Activated T-cell treated with anti-CD3 and anti-CD28 coated beads, Interleukin-2, amount 50 U/mL, for 4 hours (primary cell): ENCODE measurements at regions not wholly inside any gene's neighbourhood (a gene's known extent, or its start where the extent isn't known, plus 50 kb on each side); places are given as distances from the start of the nearest gene placed in this dataset.
"Not testable (repeated sequence)": the region's sequence is repeated elsewhere in the genome, so short reads cannot be mapped to it uniquely, and the experiment has no call there.

ENCODE experiments used
- ATAC-seq, 2 donors: fragments of 200-7000 bp; cut with Tn5 transposase; one replicate each; pipeline ENCODE4 v1.10.0; 2021
- DNase-seq: peaks from one replicate; pipeline ENCODE4 v3.0.0-alpha.2; 2020
- H3K27me3 Mint-ChIP-seq: one replicate; pipeline ENCODE4 v1.8.0; 2021; ENCODE audit warnings: low read depth, mixed read lengths
- H3K36me3 Mint-ChIP-seq: one replicate; pipeline ENCODE4 v1.8.0; 2022; ENCODE audit warnings: mixed read lengths; ENCODE audit not compliant: insufficient read depth
- H3K4me1 Mint-ChIP-seq: one replicate; pipeline ENCODE4 v1.8.0; 2021; ENCODE audit warnings: low read depth, mixed read lengths
- H3K4me3 Mint-ChIP-seq: one replicate; pipeline ENCODE4 v1.8.0; 2021; ENCODE audit warnings: mild to moderate bottlenecking, moderate library complexity, mixed read lengths
- H3K9me3 Mint-ChIP-seq: one replicate; pipeline ENCODE4 v1.8.0; 2021; ENCODE audit warnings: mixed read lengths

GRCh38 chr5:101458587-101458986 lies 555.5 kb upstream of the ST8SIA4 start:
- Mint-ChIP-seq H3K4me1 (no peaks in the 10 kb centered on the region), H3K4me3 (no peak overlapping the region), H3K36me3 (no peaks in the 10 kb centered on the region), H3K9me3 (no peaks in the 10 kb centered on the region), H3K27me3 (no peaks in the 10 kb centered on the region)
- DNase-seq (no peak), ATAC-seq (no peak)

GRCh38 chr5:101455851-101456250 lies 552.8 kb upstream of the ST8SIA4 start:
- DNase-seq = no peak
- Mint-ChIP-seq H3K4me3 (no peak overlapping the region), H3K9me3 (no peaks in the 10 kb centered on the region), H3K27me3 (no peaks in the 10 kb centered on the region), H3K36me3 (no peaks in the 10 kb centered on the region), H3K4me1 (no peaks in the 10 kb centered on the region)
- ATAC-seq = no peak

GRCh38 chr5:101455048-101455447 lies 552.0 kb upstream of the ST8SIA4 start:
- no peak overlapping the region for H3K4me3 Mint-ChIP-seq
- no peaks in the 10 kb centered on the region for H3K9me3 Mint-ChIP-seq
- DNase-seq (no peak), ATAC-seq (no peak)
- no peaks in the 10 kb centered on the region for H3K4me1 Mint-ChIP-seq
- H3K36me3 Mint-ChIP-seq = no peaks in the 10 kb centered on the region
- H3K27me3 Mint-ChIP-seq = no peaks in the 10 kb centered on the region

- not testable (repeated sequence) for H3K27me3 Mint-ChIP-seq, DNase-seq, H3K4me3 Mint-ChIP-seq, ATAC-seq, H3K9me3 Mint-ChIP-seq, H3K36me3 Mint-ChIP-seq, H3K4me1 Mint-ChIP-seq
These were observed 539.2 kb upstream of the ST8SIA4 start for GRCh38 chr5:101442281-101442680.

- Mint-ChIP-seq H3K36me3 (no peaks in the 10 kb centered on the region), H3K9me3 (peaks cover 4% of the 10 kb centered on the region)
- no peak for DNase-seq
These were observed 537.1 kb upstream of the ST8SIA4 start for GRCh38 chr5:101440173-101440572.

GRCh38 chr5:101437351-101437750 lies 534.3 kb upstream of the ST8SIA4 start:
- no peak overlapping the region for H3K4me3 Mint-ChIP-seq
- no peaks in the 10 kb centered on the region for H3K4me1 Mint-ChIP-seq
- H3K36me3 Mint-ChIP-seq = no peaks in the 10 kb centered on the region
- no peak for ATAC-seq
- H3K27me3 Mint-ChIP-seq = no peaks in the 10 kb centered on the region
- no peaks in the 10 kb centered on the region for H3K9me3 Mint-ChIP-seq
- DNase-seq = no peak

More at GRCh38 chr5:101440173-101440572, 537.1 kb upstream of the ST8SIA4 start:
- H3K27me3 Mint-ChIP-seq = no peaks in the 10 kb centered on the region
- ATAC-seq = no peak
- H3K4me3 Mint-ChIP-seq = no peak overlapping the region
- no peaks in the 10 kb centered on the region for H3K4me1 Mint-ChIP-seq

- H3K27me3 Mint-ChIP-seq = no peaks in the 10 kb centered on the region
- no peaks in the 10 kb centered on the region for H3K9me3 Mint-ChIP-seq
- H3K4me1 Mint-ChIP-seq = no peaks in the 10 kb centered on the region
- H3K36me3 Mint-ChIP-seq = no peaks in the 10 kb centered on the region
- ATAC-seq (no peak), DNase-seq (no peak)
- H3K4me3 Mint-ChIP-seq = no peak overlapping the region
These were observed 532.7 kb upstream of the ST8SIA4 start for GRCh38 chr5:101435768-101436167.

- H3K36me3 Mint-ChIP-seq = no peaks in the 10 kb centered on the region
- no peak for DNase-seq
- no peaks in the 10 kb centered on the region for H3K4me1 Mint-ChIP-seq
- no peak for ATAC-seq
- H3K27me3 Mint-ChIP-seq = peaks cover 2% of the 10 kb centered on the region
- H3K4me3 Mint-ChIP-seq = no peak overlapping the region
- H3K9me3 Mint-ChIP-seq = peaks cover 4% of the 10 kb centered on the region
These were observed 528.1 kb upstream of the ST8SIA4 start for GRCh38 chr5:101431201-101431600.

GRCh38 chr5:101430551-101430950 lies 527.5 kb upstream of the ST8SIA4 start:
- Mint-ChIP-seq H3K4me1 (no peaks in the 10 kb centered on the region), H3K27me3 (peaks cover 2% of the 10 kb centered on the region), H3K36me3 (no peaks in the 10 kb centered on the region), H3K4me3 (no peak overlapping the region), H3K9me3 (peaks cover 4% of the 10 kb centered on the region)
- ATAC-seq = no peak
- no peak for DNase-seq

GRCh38 chr5:101429241-101429640 lies 526.2 kb upstream of the ST8SIA4 start:
- peaks cover 4% of the 10 kb centered on the region for H3K9me3 Mint-ChIP-seq
- no peak for ATAC-seq

GRCh38 chr5:101425339-101425859 lies 522.3 kb upstream of the ST8SIA4 start:
- H3K4me3 Mint-ChIP-seq = no peak overlapping the region
- no peak for ATAC-seq

More at GRCh38 chr5:101429241-101429640, 526.2 kb upstream of the ST8SIA4 start:
- no peaks in the 10 kb centered on the region for H3K4me1 Mint-ChIP-seq
- no peak overlapping the region for H3K4me3 Mint-ChIP-seq
- no peak for DNase-seq
- H3K27me3 Mint-ChIP-seq = peaks cover 2% of the 10 kb centered on the region
- H3K36me3 Mint-ChIP-seq = no peaks in the 10 kb centered on the region

GRCh38 chr5:101424530-101425175 lies 521.6 kb upstream of the ST8SIA4 start:
- H3K9me3 Mint-ChIP-seq = no peaks in the 10 kb centered on the region
- H3K4me1 Mint-ChIP-seq = no peaks in the 10 kb centered on the region
- H3K36me3 Mint-ChIP-seq = no peaks in the 10 kb centered on the region
- peaks cover 2% of the 10 kb centered on the region for H3K27me3 Mint-ChIP-seq
- no peak overlapping the region for H3K4me3 Mint-ChIP-seq
- DNase-seq (no peak), ATAC-seq (no peak)

More at GRCh38 chr5:101425339-101425859, 522.3 kb upstream of the ST8SIA4 start:
- Mint-ChIP-seq H3K4me1 (no peaks in the 10 kb centered on the region), H3K27me3 (peaks cover 2% of the 10 kb centered on the region), H3K9me3 (peaks cover under 1% of the 10 kb centered on the region), H3K36me3 (no peaks in the 10 kb centered on the region)
- DNase-seq = no peak

GRCh38 chr5:101418713-101419118 lies 515.6 kb upstream of the ST8SIA4 start:
- no peaks in the 10 kb centered on the region for H3K27me3 Mint-ChIP-seq
- DNase-seq (no peak), ATAC-seq (no peak)
- no peak overlapping the region for H3K4me3 Mint-ChIP-seq
- no peaks in the 10 kb centered on the region for H3K9me3 Mint-ChIP-seq
- no peaks in the 10 kb centered on the region for H3K4me1 Mint-ChIP-seq
- H3K36me3 Mint-ChIP-seq = no peaks in the 10 kb centered on the region

GRCh38 chr5:101404531-101404930 lies 501.4 kb upstream of the ST8SIA4 start:
- ATAC-seq = no peak
- peaks cover 5% of the 10 kb centered on the region for H3K9me3 Mint-ChIP-seq
- no peaks in the 10 kb centered on the region for H3K27me3 Mint-ChIP-seq
- H3K4me1 Mint-ChIP-seq = no peaks in the 10 kb centered on the region
- H3K36me3 Mint-ChIP-seq = no peaks in the 10 kb centered on the region
- DNase-seq = no peak
- H3K4me3 Mint-ChIP-seq = no peak overlapping the region

- Mint-ChIP-seq H3K4me1 (no peaks in the 10 kb centered on the region), H3K36me3 (no peaks in the 10 kb centered on the region), H3K4me3 (no peak overlapping the region), H3K27me3 (no peaks in the 10 kb centered on the region), H3K9me3 (no peaks in the 10 kb centered on the region)
- ATAC-seq = no peak
- DNase-seq = no peak
These were observed 490.8 kb upstream of the ST8SIA4 start for GRCh38 chr5:101393795-101394450.
